ENCODE measurements at regions not wholly inside any gene's neighbourhood (a gene's known extent, or its start where the extent isn't known, plus 50 kb on each side); places are given as distances from the start of the nearest gene placed in this dataset.

DNA sequence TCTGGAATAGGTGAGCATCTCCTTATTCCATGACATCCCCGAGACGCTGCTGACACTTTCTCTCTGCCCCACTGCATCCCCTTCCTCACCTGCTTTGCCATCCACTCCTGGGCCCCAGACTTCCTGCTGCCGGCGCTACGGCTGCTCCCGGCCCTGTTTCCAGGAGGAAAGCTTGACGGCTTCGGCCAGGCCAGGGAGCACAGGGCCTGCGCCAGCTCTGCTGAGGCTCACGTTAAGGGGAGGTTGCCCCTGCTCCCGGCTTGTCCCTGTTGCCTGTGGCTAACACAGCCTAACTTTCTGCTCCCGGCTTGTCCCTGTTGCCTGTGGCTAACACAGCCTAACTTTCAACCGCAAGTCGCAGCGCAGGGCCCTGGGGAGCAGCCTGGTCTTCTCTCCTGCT lies 177.3 kb upstream of the RGMA start:
- Histone ChIP-seq H3K9me3 (peaks cover 0 to 6% of the 10 kb centered on the region in 2 donors), H3K36me3 (no peaks in the 10 kb centered on the region), H3K4me1 (no peaks in the 10 kb centered on the region), H3K27ac (no peak overlapping the region), H3K4me3 (no peak overlapping the region), H3K27me3 (no peaks in the 10 kb centered on the region)
- no peak for DNase-seq (ENCODE audit: low spot score in 2 of 2)
- intact Hi-C loops (cut with DNase I): no loop called here
- TF ChIP-seq, protein P1, sequence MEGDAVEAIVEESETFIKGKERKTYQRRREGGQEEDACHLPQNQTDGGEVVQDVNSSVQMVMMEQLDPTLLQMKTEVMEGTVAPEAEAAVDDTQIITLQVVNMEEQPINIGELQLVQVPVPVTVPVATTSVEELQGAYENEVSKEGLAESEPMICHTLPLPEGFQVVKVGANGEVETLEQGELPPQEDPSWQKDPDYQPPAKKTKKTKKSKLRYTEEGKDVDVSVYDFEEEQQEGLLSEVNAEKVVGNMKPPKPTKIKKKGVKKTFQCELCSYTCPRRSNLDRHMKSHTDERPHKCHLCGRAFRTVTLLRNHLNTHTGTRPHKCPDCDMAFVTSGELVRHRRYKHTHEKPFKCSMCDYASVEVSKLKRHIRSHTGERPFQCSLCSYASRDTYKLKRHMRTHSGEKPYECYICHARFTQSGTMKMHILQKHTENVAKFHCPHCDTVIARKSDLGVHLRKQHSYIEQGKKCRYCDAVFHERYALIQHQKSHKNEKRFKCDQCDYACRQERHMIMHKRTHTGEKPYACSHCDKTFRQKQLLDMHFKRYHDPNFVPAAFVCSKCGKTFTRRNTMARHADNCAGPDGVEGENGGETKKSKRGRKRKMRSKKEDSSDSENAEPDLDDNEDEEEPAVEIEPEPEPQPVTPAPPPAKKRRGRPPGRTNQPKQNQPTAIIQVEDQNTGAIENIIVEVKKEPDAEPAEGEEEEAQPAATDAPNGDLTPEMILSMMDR (IDR thresholded peaks at IDR 0.05): no peak

DNA sequence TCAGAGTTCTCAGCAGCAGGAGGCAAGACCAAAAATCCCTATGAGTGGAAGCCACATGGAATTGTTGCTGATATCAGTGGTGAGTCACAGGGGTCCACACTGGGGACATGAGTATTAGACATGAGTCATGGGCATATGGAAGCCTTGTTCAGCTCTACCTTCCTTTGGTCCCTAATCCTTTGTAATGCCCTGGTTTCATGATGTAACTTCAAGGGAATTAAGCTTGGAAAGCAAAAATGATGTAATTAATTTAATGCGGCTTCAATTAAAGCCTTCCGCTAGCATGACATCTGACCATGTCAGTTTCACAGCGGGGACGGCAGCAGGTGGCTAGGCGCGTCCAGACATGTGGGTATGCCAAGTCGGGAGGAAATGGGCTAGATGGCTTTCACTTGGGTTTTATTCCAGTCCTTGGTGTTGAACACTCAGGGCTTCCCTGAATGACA lies 176.1 kb upstream of the RGMA start:
- TF ChIP-seq, protein P1 (IDR thresholded peaks at IDR 0.05): no peak
- H3K27ac ChIP-seq: no peak overlapping the region
- H3K4me1 ChIP-seq: no peaks in the 10 kb centered on the region
- no peaks in the 10 kb centered on the region for H3K27me3 ChIP-seq
- DNase-seq (ENCODE audit: low spot score in 2 of 2): no peak
- H3K36me3 ChIP-seq: no peaks in the 10 kb centered on the region
- intact Hi-C loops (cut with DNase I): no loop called here
- H3K9me3 ChIP-seq: no peaks in the 10 kb centered on the region
- no peak overlapping the region for H3K4me3 ChIP-seq

DNA sequence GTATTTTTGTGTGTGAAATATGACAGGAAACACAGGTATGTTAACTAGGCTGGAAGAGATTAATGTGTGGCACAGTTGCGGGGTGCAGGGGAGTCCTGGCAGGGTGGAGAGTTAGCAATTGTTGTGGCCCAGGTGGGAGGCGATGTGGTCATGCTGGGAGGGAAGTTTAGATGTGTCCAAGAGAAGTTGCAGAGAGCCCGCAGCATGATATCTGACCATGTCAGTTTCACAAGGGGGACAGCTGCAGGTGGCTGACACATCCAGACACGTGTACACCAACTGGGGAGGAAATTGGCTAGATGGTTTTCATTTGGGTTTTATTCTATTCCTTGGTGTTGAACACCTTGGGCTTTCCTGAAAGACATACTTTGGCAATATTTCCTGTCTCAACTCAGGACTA lies 172.8 kb upstream of the RGMA start:
- DNase-seq (ENCODE audit: low spot score in 2 of 2): no peak

DNA sequence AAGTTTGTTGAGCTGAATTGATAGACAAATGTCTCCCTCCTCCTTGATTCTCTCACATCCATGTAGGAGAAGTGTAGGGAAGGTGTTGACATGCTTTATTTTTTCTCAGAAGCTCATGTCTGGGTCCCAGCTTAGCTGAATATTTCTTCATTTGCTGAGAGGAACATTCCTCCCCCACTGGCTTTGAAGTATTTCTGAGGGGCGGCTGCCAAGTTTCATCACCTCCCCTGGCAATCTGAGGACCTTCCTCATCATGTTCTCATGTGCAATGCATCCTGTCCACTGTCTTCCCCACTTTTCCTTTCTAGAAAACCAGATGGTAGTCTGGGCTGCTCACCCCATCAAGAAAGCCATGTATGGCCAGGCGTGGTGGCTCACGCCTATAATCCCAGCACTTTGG lies 168.9 kb upstream of the RGMA start:
- H3K4me3 ChIP-seq: no peak overlapping the region
- no peak for DNase-seq (ENCODE audit: low spot score in 2 of 2)
- intact Hi-C loops (cut with DNase I): no loop called here
- no peaks in the 10 kb centered on the region for H3K27me3 ChIP-seq
- TF ChIP-seq, protein P1 (IDR thresholded peaks at IDR 0.05): no peak
- H3K27ac ChIP-seq: no peak overlapping the region
- H3K9me3 ChIP-seq: no peaks in the 10 kb centered on the region
- H3K36me3 ChIP-seq: no peaks in the 10 kb centered on the region
- H3K4me1 ChIP-seq: no peaks in the 10 kb centered on the region

More for the DNA sequence above, 172.8 kb upstream of the RGMA start:
- intact Hi-C loops (cut with DNase I): no loop called here
- TF ChIP-seq, protein P1 (IDR thresholded peaks at IDR 0.05): no peak
- no peak overlapping the region for H3K27ac ChIP-seq
- H3K27me3 ChIP-seq: no peaks in the 10 kb centered on the region
- H3K4me3 ChIP-seq: no peak overlapping the region
- H3K9me3 ChIP-seq: no peaks in the 10 kb centered on the region
- no peaks in the 10 kb centered on the region for H3K36me3 ChIP-seq
- H3K4me1 ChIP-seq: no peaks in the 10 kb centered on the region

DNA sequence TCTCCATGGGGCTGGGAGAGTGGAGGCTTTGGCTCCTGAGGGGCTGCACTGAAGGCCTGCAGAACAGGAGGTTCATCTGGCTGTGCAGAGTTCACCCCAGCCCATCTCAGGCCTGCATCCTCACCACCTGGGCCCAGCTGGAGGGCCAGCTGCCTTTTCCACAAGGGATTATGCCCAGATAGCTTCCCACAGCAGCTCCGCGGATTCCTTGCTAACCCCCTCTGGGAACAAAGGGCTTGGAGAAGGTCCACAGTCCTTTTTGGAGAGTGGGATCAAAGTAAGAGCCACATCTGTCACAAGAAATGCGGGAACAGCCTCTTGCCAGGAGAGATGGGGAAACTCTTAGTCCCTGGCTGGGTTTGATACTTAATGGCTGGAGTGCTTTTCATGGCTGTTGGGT lies 164.7 kb upstream of the RGMA start:
- TF ChIP-seq, protein P1 (IDR thresholded peaks at IDR 0.05): no peak
- DNase-seq (ENCODE audit: low spot score in 2 of 2): no peak
- intact Hi-C loops (cut with DNase I): no loop called here

DNA sequence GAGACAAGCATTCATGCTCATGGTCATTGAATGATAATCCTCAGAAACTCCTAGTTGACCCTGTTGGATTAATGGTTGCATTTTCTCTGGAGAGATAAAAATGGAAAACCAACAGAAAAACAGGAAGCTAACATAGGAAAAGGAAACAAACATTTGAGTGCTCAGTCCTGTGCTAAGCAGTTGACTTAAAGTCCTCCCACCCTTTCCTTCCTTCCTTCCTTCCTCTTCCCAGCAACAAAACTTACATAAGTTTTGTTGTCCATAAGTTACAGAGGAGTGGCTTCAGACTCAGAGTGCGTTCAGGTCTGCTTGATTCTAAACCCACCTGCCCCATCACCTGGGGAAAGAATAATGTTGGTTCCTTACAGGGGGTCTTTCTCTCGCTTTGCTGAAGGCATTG lies 163.8 kb upstream of the RGMA start:
- intact Hi-C loops (cut with DNase I): no loop called here
- TF ChIP-seq, protein P1 (IDR thresholded peaks at IDR 0.05): no peak
- Histone ChIP-seq H3K4me3 (no peak overlapping the region), H3K4me1 (no peaks in the 10 kb centered on the region), H3K27ac (no peak overlapping the region), H3K27me3 (no peaks in the 10 kb centered on the region), H3K36me3 (no peaks in the 10 kb centered on the region), H3K9me3 (no peaks in the 10 kb centered on the region)
- no peak for DNase-seq (ENCODE audit: low spot score in 2 of 2)

More for the DNA sequence above, 164.7 kb upstream of the RGMA start:
- H3K4me1 ChIP-seq: no peaks in the 10 kb centered on the region
- H3K9me3 ChIP-seq: no peaks in the 10 kb centered on the region
- no peaks in the 10 kb centered on the region for H3K36me3 ChIP-seq
- H3K4me3 ChIP-seq: no peak overlapping the region
- H3K27ac ChIP-seq: no peak overlapping the region
- no peaks in the 10 kb centered on the region for H3K27me3 ChIP-seq

Data from ascending aorta (tissue), 2 donors.